Hepatocyte (in vitro differentiated cells): ENCODE measurements at regions not wholly inside any gene's neighbourhood (a gene's known extent, or its start where the extent isn't known, plus 50 kb on each side); places are given as distances from the start of the nearest gene placed in this dataset.

ENCODE experiments used
- DNase-seq: peaks from one replicate; pipeline ENCODE4 v3.0.0-alpha.2; 2016; ENCODE audit warnings: low spot score
- H2AFZ ChIP-seq: fragments of 200-600 bp; sonication (generic); 2 replicates; pipeline ENCODE4 v1.6.0; 2016; ENCODE audit warnings: antibody characterized with exemption, mild to moderate bottlenecking
- H3K27ac ChIP-seq: fragments of 200-600 bp; sonication (generic); 2 replicates; pipeline ENCODE4 v1.5.1; 2016; ENCODE audit warnings: mild to moderate bottlenecking
- H3K27me3 ChIP-seq: fragments of 200-600 bp; sonication (generic); 2 replicates; pipeline ENCODE4 v1.6.1; 2016
- H3K36me3 ChIP-seq: fragments of 200-600 bp; sonication (generic); replicated peaks from 2 replicates; pipeline ENCODE4 v1.5.1; 2016; ENCODE audit warnings: low read depth; ENCODE audit not compliant: insufficient read depth
- H3K4me1 ChIP-seq: fragments of 200-600 bp; sonication (generic); 2 replicates; pipeline ENCODE4 v1.5.1; 2016; ENCODE audit warnings: mild to moderate bottlenecking, moderate library complexity; ENCODE audit not compliant: insufficient read depth
- H3K4me2 ChIP-seq: fragments of 200-600 bp; sonication (generic); 2 replicates; pipeline ENCODE4 v1.6.0; 2016
- H3K4me3 ChIP-seq: fragments of 200-600 bp; sonication (generic); 2 replicates; pipeline ENCODE4 v1.5.1; 2016; ENCODE audit warnings: mild to moderate bottlenecking
- H3K79me2 ChIP-seq: fragments of 200-600 bp; sonication (generic); 2 replicates; pipeline ENCODE4 v1.6.0; 2017; ENCODE audit warnings: mild to moderate bottlenecking
- H3K9me2 ChIP-seq: fragments of 200-600 bp; sonication (generic); replicated peaks from 2 replicates; pipeline ENCODE4 v1.6.0; 2017; ENCODE audit warnings: mild to moderate bottlenecking; ENCODE audit not compliant: insufficient read depth
- H3K9me3 ChIP-seq: fragments of 200-600 bp; sonication (generic); 2 replicates; pipeline ENCODE4 v1.5.1; 2016; ENCODE audit warnings: low read depth, mild to moderate bottlenecking
- H4K20me1 ChIP-seq: fragments of 200-600 bp; sonication (generic); 2 replicates; pipeline ENCODE4 v1.6.0; 2016; ENCODE audit warnings: mild to moderate bottlenecking; ENCODE audit not compliant: insufficient read depth, poor library complexity, severe bottlenecking
- EZH2 ChIP-seq: fragments of 200-600 bp; sonication (generic); IDR thresholded peaks from 2 replicates; pipeline ENCODE4 v1.6.1; 2016; ENCODE audit warnings: antibody characterized with exemption, mild to moderate bottlenecking, borderline replicate concordance
- EZH2phosphoT487 ChIP-seq: fragments of 200-600 bp; sonication (generic); IDR thresholded peaks from one replicate; pipeline ENCODE4 v1.6.1; 2018; ENCODE audit warnings: antibody characterized with exemption, mild to moderate bottlenecking, low read depth, moderate library complexity; ENCODE audit not compliant: unreplicated experiment, severe bottlenecking
- WGBS: methylation state at CpG from one replicate; pipeline ENCODE4 v1.1.6; 2016; ENCODE audit warnings: low lambda C conversion rate; ENCODE audit errors: missing lambda C conversion rate; 5-methylcytosine and 5-hydroxymethylcytosine counted together
- TF ChIP-seq, protein P1 (sequence below): fragments of 200-600 bp; sonication (generic); IDR thresholded peaks from 2 replicates; pipeline ENCODE4 v1.5.1; 2016; ENCODE audit warnings: antibody characterized with exemption, mild to moderate bottlenecking; ENCODE audit not compliant: poor library complexity

DNA sequence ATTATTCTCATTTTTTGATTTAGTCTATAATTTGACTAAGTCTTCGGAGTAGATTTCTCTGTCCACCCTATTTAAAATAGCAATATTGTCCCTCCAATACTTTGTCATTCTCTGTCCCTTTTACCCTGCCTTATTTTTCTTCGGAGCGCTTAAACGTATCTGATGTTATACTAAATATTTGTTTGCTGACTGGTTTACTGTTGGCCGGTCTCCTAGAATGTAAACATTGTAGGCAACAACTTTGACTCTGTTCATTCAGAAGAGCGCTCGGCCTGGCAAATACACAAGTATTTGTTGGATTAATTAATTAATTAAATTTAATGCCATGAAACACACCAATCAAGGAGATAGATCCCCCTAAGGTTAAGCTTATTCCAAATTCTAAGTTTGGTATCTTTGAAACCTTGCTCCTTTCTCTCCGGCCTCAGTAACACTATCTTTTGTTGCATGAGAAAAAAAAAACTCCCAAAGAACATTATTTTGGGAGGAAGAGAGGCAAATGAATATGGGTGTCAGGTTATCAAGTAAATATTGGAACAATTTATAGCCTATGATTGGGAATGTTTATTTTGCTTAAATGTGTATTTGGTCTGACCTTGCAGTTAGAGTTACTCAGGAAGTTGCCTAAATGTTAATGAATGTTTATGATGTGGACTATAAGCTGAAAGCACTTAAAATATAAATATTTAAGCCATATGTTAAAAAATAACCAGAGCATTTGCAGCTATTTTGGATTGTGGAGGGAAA, 231.1 kb downstream of the SOX4 start:
- H2AFZ ChIP-seq, result no peak overlapping the region
- 48% methylated on average over 8 of the region's 8 CpGs for WGBS

DNA sequence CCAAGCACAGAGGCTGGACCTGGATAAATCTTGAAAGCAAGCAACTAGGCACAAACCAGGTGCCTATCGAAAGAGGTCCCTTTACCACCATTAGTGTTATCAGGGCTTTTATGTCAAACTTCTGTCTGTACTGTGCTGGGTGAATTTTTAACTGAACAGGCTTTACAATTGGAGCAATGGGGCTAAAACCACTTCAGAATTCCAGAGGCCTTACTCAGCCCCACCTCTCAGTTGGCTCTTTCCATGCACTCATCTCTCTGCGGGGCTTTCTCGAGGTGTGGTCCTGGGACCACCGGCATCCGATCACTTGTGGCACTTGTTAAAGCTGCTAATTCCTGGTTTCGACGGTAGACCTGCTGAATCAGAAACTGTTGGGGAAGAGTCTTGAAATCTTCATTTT, 232.5 kb downstream of the SOX4 start:
- no peak overlapping the region for H3K4me3 ChIP-seq
- DNase-seq, result peak; percentile 54
- H3K27me3 ChIP-seq, result no peaks in the 10 kb centered on the region
- no peaks in the 10 kb centered on the region for H3K79me2 ChIP-seq
- no peaks in the 10 kb centered on the region for H3K36me3 ChIP-seq
- peak overlapping the region; percentile 18 for H3K4me2 ChIP-seq
- no peak overlapping the region for H2AFZ ChIP-seq
- H3K9me2 ChIP-seq, result no peaks in the 10 kb centered on the region
- 29% methylated on average over 7 of the region's 7 CpGs for WGBS
- H4K20me1 ChIP-seq, result no peaks in the 10 kb centered on the region
- no peaks in the 10 kb centered on the region for H3K9me3 ChIP-seq
- H3K27ac ChIP-seq, result peak overlapping the region; percentile 61
- peaks cover 12% of the 10 kb centered on the region for H3K4me1 ChIP-seq
- TF ChIP-seq EZH2, result no peak
- TF ChIP-seq, protein P1, sequence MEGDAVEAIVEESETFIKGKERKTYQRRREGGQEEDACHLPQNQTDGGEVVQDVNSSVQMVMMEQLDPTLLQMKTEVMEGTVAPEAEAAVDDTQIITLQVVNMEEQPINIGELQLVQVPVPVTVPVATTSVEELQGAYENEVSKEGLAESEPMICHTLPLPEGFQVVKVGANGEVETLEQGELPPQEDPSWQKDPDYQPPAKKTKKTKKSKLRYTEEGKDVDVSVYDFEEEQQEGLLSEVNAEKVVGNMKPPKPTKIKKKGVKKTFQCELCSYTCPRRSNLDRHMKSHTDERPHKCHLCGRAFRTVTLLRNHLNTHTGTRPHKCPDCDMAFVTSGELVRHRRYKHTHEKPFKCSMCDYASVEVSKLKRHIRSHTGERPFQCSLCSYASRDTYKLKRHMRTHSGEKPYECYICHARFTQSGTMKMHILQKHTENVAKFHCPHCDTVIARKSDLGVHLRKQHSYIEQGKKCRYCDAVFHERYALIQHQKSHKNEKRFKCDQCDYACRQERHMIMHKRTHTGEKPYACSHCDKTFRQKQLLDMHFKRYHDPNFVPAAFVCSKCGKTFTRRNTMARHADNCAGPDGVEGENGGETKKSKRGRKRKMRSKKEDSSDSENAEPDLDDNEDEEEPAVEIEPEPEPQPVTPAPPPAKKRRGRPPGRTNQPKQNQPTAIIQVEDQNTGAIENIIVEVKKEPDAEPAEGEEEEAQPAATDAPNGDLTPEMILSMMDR, result no peak
- TF ChIP-seq EZH2phosphoT487, result no peak

More for the DNA sequence above, 231.1 kb downstream of the SOX4 start:
- Histone ChIP-seq H3K4me2 (peak overlapping the region; percentile 18), H3K36me3 (no peaks in the 10 kb centered on the region), H3K27me3 (no peaks in the 10 kb centered on the region), H3K4me1 (peaks cover 11% of the 10 kb centered on the region), H3K79me2 (no peaks in the 10 kb centered on the region), H3K9me2 (no peaks in the 10 kb centered on the region), H4K20me1 (no peaks in the 10 kb centered on the region), H3K27ac (peak overlapping the region; percentile 17), H3K9me3 (no peaks in the 10 kb centered on the region), H3K4me3 (no peak overlapping the region)
- DNase-seq, result no peak
- no peak for TF ChIP-seq EZH2phosphoT487
- TF ChIP-seq EZH2, result no peak
- TF ChIP-seq, protein P1, result no peak

DNA sequence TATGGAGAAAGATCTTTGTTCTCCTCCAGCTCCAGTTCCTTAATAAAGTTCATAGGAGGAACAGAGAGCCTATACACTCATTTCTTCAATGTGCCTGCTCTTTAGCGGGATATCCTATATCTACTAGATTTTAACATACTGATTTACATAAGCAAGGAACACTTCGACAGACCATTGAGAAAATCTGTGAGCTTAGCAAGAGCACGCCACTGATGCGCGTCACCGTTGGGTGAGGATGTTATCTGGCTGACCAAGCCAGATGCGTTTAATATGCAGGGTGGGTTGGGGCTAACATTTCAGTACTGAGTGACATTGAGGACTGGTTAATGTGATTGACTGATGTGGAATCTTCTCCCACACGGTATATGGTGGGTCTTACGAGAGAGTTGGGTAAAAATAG, 233.4 kb downstream of the SOX4 start:
- no peak for TF ChIP-seq EZH2
- TF ChIP-seq, protein P1, result no peak
- Histone ChIP-seq H3K36me3 (no peaks in the 10 kb centered on the region), H3K4me1 (peaks cover 21% of the 10 kb centered on the region), H2AFZ (no peak overlapping the region), H3K27ac (no peak overlapping the region), H3K9me3 (no peaks in the 10 kb centered on the region), H3K9me2 (no peaks in the 10 kb centered on the region), H3K79me2 (no peaks in the 10 kb centered on the region), H3K4me3 (no peak overlapping the region), H4K20me1 (no peaks in the 10 kb centered on the region), H3K27me3 (no peaks in the 10 kb centered on the region), H3K4me2 (no peak overlapping the region)
- 91% methylated on average over 9 of the region's 9 CpGs for WGBS
- no peak for DNase-seq
